HG03571 (cell line): ENCODE measurements at regions not wholly inside any gene's neighbourhood (a gene's known extent, or its start where the extent isn't known, plus 50 kb on each side); places are given as distances from the start of the nearest gene placed in this dataset.
"Not testable (repeated sequence)": the region's sequence is repeated elsewhere in the genome, so short reads cannot be mapped to it uniquely, and the experiment has no call there.

Experiments
- ATAC-seq: cut with Tn5 transposase; IDR thresholded peaks from one replicate; pipeline ENCODE4 v1.9.1; 2021; ENCODE audit not compliant: unreplicated experiment

DNA sequence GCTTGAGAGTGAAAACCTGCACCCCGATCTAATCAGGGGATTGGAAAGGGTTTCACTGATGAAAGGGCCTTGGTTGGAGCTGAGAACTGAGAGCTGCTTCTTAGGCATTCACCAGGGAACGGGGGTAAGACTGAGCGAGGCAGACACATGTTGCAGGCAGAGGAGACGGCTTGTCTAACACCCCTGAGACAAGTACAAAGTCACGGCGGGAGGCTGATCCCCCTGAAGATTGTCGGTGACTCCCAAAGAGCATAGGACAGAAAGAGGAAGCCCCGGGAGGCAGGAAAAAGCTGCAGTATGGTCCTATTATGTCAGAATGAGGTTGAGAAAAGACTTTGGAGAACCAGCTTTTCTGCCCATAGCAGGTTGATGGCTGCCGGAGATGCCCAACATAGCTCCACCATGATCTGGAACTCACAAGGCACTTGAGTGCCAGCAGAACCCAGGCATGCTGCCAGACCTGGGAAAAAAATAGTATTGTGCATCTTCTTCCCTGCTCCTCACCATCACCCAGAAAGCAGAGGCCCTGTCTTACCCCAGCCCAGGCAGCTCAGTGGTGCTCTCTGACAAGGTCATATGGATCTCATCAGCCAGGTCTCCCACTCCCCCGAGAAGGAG lies 463.9 kb upstream of the PROX1 start:
- ATAC-seq: no peak

DNA sequence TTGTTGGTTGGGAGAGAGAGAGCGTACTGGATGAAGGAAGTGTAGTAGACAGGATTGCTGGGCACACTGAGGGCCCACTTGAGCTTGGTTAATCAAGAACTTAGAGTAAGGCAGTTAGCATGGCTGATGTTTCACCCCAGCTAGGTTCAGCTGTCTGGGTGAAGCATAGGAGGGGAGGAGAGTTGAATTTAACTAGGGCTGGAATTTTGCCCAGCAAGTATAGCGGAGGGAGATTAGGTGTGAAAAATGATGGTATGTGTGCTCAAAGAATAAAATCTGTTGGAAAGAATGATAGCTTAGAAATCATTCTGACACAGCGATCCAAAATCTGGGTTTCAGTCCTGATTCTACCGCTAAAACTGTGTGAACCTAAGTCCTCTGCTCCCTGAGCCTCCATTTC lies 461.5 kb upstream of the PROX1 start:
- ATAC-seq: no peak

DNA sequence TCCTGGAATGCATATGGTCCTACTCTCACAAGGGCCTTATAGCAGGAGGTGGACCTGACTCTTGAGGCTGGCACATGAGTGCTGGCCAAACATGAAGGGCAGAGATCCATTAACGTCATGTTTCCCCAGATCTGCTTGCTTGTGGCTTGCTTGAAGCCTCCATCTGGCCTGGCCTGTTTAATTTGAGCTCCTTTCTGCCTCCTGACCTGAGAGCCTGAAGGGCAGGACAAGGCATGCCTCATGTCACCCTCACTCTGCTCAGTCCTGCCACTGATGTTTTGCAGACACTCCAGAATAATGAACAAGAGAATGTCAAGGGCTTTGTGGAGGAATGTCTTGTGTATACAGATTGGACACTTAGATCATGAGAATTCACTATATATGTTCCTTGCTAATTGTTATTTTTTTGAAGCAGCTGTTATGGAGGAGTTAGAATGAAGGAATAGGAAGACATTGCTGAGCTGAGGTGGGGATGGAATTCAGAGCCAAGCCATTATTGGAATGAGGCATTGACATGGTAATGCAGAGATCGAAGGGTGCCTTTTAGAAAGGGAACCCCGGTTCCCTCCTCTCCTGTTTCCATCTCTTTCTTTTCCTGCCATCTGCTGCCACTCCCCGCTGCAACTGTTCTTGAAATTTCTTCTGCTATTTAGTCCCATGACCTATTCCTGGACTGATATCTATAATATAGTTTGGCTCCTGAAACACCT lies 457.0 kb upstream of the PROX1 start:
- no peak for ATAC-seq

DNA sequence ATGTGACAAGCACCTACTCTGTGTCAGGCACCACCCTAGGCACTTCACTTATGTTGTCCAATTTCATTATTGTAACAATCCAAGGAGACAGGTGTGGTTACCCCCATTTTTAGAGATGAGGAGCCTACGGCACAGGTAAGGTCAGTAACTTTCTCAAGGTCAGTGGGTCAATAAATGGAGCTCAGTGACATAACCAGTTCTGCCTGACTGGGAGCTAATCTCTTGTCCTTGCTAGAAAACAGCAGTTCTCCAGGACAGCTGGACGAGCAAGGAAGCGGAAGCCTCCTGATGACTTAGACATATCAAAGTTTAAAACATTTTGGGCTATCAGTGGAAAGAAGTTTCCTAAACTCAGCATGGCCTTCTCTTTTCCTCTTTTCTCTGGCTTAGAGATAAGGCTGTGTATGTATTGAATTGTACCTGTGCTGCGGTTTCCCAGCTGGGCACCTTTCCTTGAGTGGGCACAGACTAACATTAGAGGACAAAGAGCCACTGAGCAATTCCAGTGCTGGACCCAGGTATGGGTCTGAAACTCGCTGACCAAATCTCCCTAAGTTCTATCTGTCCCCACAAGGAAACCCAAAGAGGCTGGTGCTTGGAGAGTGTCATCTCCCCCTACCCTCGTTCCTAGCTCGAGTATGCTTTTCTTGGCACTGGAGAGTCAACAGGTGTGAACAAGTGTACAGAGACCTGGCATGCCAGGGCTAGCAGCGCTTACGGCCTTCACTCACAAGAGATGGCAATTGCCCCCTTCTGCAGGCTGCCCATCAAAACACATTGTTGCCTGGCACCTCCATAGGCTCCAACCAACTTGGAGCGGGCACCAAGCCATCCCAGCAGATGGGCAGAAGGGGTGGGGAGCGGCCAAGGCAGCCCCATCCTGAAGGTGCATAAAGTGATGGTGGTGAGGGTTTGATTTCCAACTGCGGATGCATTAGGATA lies 456.1 kb upstream of the PROX1 start:
- no peak for ATAC-seq

DNA sequence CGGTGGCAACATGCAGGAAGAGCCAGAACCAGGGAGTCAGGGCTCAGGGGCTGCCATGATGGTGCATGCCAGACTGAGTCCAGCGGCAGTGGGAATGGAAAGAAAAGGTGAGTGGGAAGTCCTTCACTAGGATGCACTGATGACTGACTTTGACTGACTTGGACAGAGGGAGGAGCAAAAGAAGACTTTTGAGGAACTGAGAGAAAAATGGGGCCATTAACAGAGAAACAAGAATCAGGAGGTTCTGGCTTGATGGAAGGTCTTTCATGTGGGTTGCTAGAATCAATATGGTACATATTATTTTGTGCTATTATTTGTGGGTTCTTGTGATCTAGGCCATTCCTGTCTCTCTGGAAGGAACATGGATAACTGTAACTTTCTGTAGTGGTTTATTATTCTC lies 454.6 kb upstream of the PROX1 start:
- no peak for ATAC-seq

DNA sequence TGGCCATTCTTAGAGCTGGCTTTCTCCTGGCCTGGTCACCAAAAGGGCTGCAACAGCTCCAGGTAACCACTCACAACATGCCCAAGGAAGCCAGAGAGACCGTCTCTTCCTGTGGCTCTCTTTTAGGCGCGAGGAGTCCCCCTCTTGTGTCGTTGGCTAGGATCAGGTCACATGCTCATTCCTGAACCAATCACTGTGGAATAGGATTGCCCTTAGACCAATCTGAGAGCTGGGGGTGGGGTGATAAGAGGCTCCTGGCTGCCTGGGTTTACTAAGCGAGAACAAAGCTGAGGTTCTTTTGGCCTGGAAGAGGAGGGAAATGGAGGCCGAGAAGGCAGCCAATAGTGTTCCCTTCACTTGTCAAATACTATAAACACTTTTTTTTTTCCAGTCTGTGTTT lies 452.1 kb upstream of the PROX1 start:
- ATAC-seq: no peak

DNA sequence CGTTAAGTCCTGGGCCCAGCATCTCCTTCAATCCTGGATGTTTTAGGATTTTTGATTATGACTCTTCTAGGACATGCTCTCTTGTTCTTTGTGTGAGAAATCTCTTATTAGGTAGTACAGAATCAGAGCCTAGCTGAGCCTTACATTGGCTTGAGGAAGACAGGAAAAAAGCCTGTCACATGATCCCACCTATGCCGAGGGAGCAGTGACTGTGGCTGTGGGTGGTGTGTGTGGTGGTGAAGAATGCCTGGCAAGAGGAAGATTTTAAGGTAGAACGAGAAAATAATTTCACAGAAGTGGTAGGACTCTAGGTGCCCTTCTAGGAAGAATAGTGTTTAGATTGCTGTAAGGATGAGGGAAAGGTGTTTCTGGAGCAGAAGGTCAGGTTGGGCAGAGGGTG lies 449.5 kb upstream of the PROX1 start:
- no peak for ATAC-seq

DNA sequence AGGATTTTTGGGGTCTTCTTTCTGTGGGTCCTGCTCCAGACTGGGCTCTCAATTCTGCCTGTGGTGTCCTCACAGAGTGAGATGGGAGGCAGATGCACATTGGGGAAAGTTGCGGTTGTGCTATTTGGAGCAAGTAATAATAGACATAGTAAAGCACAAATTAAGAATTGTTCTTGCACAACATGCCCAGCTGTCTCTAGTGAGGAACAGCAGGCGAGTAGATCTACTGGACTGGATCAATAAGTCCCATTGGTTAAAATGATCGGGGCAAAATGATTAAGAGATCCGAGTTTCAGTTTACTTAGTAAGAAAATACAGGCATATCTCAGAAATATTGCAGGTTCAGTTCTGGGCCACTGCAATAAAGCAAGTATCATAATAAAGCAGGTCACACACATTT lies 448.3 kb upstream of the PROX1 start:
- no peak for ATAC-seq

DNA sequence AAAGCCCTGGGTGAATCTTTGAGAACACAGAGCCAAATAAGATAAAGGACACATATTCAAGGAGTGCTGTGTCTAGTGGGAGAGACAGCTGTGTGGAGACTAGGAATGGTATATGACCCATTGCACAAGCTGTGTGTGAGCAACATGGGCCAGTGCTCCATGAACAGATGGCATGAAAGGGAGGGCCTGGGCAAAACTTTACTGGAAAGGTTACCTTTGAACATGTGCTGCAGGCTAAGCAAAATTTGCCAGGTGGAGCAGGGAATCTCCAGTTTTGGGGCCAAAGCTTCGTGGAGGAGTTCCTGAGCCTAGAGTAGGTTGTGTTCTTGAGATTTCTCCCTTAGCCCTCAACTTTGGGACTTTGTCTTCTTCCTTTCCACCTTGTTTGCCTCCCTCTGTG lies 446.1 kb upstream of the PROX1 start:
- ATAC-seq: no peak

DNA sequence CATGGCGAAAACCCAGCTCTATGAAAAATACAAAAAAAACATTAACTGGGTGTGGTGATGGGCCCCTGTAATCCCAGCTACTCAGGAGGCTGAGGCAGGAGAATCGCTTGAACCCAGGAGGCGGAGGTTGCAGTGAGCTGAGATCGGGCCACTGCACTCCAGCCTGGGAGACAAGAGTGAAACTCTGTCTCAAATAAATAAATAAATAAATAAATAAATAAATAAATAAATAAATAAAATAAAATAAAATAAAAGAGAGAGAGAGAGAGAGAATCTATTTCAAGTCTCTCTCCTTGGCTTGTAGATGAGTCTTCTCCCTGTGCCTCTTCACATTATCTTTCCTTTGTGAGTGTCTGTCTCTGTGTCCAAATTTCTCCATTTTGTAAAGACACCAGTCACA lies 442.6 kb upstream of the PROX1 start:
- ATAC-seq: not testable (repeated sequence)

DNA sequence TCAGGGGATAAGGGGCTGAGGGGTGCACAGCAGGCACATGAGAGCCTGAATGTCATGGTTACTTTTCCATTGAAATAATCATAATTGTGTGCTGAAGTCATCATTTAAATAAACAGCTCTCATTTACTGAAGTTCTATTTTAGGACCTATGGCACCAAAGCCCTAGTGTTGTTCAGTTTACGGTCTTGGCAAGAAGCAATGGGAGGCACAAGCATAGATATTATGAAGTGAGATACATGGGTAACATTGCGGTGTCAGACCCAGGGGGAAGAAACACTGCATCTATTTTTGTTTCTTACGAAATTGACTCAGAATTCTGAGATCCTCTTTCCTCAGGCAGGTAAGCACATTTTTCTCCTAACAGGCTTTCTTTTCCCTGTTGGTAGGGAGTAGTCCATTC lies 437.8 kb upstream of the PROX1 start:
- no peak for ATAC-seq

DNA sequence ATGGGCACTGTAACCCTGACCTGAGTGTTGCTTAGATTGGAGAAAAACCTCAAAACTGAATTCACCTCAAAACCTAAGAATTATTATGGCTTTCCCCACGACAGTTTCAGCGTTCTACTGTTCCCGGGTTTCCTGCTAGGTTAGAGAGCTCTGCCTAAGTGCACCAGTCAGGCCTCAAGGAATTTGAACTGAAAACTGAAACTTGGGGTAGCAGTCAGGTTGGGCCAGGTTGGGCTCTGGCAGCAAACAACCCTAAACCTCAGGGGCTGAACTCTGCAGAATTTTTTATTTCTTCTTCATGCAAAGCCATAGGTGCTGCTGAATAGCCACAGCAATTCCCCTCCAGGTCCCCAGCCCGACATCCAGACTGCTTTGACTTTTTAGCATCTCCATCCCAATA lies 437.0 kb upstream of the PROX1 start:
- ATAC-seq: no peak

DNA sequence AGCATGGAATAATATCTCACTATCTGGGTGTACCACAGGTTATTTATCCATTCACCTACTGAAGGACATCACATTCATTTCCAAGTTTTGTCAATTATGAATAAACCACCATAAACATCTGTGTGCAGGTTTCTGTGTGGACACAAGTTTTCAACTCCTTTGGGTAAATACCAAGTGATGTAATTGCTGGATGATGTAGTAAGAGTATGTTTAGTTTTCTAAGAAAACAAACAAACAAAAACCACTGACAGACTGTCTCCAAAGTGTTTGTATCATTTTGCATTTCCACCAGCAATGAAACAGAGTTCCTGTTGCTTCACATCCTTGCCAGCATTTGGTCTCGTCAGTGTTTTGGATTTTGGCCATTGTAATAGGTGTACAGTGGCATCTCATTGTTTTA lies 435.7 kb upstream of the PROX1 start:
- ATAC-seq: no peak

DNA sequence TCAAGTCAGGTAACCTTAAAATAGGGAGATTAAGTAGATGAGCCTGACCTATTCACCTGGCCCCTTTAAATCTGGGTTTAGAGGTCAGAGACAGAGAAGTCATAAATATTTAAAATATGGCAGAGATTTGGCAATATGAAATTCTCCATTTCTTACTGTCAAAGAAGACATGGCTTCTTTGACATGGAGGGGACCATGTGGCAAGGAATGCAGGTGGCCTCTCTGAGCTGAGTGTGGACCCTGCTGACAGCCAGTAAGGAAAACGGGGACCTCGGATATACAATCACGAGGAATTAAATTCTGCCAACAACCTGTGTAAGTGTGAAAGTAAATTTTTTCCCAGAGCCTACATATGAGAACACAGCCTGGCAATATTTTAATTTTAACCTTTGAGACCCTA lies 427.5 kb upstream of the PROX1 start:
- ATAC-seq: no peak

DNA sequence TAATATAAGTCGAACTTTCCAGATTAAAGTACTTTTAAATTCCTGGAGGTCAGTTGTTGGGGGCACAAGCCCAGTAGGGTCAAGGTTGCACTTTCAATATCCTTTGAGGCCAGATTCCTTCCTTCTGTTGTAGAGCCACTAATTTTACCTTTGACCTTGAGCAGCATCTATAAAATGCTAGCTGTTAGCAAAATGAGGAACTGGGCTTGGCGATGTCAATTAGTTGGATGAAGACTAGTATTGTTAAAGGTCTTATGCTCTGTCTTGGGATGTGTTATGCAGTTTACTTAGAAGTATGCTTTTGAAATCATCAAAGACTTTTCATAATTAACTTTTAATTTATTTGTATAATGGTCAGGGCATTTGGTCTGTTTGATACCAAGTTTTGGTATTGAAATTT lies 425.9 kb upstream of the PROX1 start:
- ATAC-seq: no peak

DNA sequence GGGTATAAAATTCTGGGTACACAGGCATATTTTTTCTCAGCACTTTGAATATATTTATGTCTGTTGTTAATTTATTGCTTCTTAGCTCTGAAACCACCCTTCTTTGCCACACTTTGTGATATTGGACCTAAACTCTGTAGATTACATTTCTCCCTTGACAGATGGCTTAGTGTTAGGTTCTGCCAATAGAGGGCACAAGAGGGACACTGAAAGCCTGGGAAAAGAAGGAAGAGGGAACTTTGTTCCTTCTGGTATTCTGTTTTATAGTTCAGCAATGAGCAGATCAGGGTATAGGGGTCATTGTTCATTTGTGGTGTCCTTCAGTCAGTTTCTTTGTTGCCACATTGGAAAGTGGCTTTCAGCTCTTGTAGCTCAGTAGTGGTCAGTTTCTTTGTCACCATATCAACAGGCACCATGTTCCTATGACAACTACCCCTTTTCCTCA lies 423.5 kb upstream of the PROX1 start:
- no peak for ATAC-seq

DNA sequence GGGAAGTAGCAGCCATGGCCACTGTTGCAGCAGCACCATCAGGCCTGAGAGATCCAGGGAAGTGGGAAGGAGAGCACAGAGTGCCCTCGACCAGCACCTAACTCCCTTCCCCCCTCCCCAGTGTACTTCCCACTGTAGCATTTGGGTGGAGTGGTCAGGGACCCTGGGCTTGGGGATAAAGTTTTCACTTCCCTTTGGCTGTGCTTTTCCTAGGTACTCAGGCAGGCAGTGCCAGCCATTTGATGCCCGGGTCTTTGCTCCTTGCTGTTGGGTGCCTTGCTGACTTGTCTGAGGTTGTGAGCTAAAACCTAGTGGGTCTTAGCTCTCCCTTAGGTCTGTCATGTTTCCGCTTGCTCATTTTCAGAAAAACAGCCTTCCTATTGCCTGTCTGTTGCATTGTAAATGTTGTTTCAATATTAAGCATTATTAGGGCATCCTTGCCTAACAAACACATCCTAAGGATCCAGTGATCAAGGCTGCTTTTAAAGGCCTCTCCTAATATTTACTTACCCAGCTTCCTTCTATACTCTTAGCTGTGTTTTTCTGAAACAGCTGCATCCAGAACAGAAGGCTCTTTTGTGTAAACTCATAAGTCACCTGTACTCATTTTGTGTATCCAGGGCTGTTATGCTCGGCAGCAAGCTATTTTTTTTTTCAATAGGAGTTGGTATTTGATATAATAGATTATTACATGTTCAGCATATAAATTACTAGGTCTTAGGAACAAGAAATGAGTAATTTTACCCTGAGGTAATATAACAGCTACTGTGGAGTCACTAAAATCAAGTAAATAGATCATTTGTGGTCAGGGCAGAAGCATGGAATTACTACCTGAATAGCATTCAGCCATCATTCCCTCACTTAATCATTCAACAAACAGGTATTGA lies 418.6 kb upstream of the PROX1 start:
- ATAC-seq: no peak

DNA sequence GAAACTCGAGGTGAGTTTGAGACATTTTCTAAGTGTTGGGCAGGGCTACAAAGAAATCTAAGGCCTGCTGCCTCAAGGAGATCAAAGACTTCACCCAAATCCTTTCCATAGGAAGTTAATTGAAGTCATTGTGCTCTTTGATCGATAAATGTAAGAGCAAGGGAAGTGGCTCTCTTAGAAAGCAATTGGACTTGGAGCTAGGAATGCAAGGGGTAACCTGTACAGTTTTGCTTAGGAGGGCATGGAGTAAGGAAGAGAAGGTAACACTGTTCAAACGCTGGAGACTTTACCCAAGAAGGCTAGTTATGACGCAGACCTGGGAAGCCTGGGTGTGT lies 418.0 kb upstream of the PROX1 start:
- no peak for ATAC-seq

DNA sequence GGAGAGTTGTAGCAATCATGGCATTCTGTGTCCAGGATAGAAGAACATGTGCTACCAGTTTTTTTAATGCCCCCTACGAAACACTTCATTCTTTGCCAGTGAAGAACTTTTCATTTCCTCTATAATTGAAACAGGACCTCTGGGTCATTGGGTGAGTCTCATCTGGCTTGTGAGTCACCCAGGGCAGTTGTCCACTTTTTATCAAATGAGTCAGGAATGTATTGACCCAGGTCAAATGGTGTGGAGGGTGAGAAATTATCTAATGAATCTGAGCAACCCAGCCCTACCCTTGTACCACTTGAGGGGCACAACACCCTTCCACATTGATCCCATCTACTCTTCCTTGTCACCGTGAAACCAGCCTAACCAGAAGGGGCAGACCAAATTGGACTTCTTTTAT lies 417.3 kb upstream of the PROX1 start:
- ATAC-seq: no peak

DNA sequence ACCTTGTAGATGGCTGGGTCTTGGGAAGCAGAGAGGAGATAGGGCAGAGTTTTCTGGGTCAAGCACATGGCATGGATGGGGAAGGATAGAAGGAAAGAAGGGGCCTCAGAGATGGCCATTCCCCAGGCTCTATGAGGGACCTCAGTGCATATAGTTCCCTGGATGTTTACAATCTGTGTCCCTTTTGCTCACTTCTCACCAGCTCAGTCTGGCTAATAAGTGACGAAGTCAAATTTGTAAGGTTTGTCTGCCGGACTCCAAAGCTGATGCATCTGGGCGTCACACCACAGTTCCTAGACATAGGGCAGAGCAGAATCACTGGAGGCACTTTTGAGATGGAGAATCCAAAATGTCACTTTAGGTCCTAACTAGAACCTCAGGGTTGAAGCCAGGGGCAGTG lies 416.4 kb upstream of the PROX1 start:
- ATAC-seq: no peak

DNA sequence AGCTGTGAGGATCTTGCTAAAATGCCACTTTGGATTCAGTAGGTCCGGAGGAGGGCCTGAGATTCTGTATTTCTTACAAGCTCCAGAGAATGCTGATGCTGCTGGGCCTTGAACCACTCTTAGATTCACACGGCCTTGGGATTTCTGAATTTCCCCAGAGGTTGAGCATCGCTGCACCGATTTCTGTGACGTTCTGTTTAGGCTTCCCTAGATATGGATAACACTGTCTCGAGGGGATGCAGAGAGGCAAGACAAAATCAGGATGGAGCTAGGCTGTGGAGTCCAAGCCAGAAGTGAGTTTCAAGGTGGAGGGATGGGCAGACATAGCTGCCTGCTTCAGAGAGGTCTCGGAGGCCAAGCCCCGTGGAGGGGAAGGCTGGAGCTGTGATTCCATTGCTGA lies 415.9 kb upstream of the PROX1 start:
- no peak for ATAC-seq
